ENCODE measurements at regions not wholly inside any gene's neighbourhood (a gene's known extent, or its start where the extent isn't known, plus 50 kb on each side); places are given as distances from the start of the nearest gene placed in this dataset.

DNA sequence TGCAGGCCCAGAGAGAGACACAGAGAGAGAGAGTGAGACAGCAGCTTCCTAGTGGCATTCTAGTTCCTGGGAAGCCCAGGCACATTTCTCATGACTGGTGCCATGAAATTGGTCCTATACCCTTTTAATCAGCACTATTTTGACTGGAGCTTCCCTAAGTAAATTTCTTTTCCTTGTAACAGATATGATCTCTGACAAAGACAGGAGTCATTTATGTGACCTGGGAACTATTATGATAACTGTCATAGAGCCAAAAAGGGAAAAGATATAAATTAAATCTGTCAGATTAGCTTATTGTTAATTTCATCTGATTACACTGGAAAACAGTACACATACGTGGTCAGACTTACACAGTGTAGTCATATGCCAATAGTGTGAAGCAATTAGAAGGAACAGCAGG, 161.3 kb upstream of the HNRNPA3 start (continued):
- TF ChIP-seq ZNF138 (CRISPR knock-in tag; conservative IDR thresholded peaks at IDR 0.05), result no peak
- TF ChIP-seq, protein P1, sequence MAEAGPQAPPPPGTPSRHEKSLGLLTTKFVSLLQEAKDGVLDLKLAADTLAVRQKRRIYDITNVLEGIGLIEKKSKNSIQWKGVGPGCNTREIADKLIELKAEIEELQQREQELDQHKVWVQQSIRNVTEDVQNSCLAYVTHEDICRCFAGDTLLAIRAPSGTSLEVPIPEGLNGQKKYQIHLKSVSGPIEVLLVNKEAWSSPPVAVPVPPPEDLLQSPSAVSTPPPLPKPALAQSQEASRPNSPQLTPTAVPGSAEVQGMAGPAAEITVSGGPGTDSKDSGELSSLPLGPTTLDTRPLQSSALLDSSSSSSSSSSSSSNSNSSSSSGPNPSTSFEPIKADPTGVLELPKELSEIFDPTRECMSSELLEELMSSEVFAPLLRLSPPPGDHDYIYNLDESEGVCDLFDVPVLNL (CRISPR knock-in tag; IDR thresholded peaks at IDR 0.05; ENCODE audit: borderline replicate concordance, low read depth), result no peak
- no peak for TF ChIP-seq TEAD1 (CRISPR knock-in tag; IDR thresholded peaks at IDR 0.05)

DNA sequence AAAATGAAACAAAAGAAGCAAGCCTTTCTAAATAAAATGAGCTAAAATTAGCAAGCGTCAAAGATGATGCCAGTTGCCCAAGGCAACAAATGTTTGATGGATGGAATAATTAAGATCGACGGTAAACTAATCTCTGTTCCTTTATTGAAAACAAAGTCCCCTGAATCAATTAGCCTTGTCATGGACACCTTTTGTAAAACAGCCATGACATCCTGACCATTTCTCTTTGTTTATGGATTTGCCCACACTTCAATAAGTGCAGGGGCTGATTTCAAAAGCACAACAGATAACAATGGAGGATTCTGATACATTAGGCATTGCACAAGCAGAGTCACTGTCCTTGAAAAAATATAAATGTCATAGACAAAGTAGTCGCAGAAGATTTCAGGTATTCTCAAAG, 160.1 kb upstream of the HNRNPA3 start:
- Mint-ChIP-seq H3K9me3 (no peaks in the 10 kb centered on the region), H3K27me3 (ENCODE audit: low read depth) (no peaks in the 10 kb centered on the region; the same call in 1 of the 2 replicates), H3K27ac (no peak overlapping the region), H3K4me1 (no peaks in the 10 kb centered on the region), H3K36me3 (no peaks in the 10 kb centered on the region), H3K4me3 (no peak overlapping the region)
- no peak for DNase-seq (ENCODE audit: low spot score)
- no peak for ATAC-seq
- TF ChIP-seq JAZF1 (CRISPR knock-in tag; IDR thresholded peaks at IDR 0.05), result no peak
- TF ChIP-seq CTCF (IDR thresholded peaks at IDR 0.05), result no peak
- TF ChIP-seq, protein P2, sequence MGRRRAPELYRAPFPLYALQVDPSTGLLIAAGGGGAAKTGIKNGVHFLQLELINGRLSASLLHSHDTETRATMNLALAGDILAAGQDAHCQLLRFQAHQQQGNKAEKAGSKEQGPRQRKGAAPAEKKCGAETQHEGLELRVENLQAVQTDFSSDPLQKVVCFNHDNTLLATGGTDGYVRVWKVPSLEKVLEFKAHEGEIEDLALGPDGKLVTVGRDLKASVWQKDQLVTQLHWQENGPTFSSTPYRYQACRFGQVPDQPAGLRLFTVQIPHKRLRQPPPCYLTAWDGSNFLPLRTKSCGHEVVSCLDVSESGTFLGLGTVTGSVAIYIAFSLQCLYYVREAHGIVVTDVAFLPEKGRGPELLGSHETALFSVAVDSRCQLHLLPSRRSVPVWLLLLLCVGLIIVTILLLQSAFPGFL (CRISPR knock-in tag; IDR thresholded peaks at IDR 0.05; ENCODE audit: borderline replicate concordance), result no peak
- no peak for TF ChIP-seq ELF4 (CRISPR knock-in tag; IDR thresholded peaks at IDR 0.05; ENCODE audit: low read depth)
- TF ChIP-seq, protein P1 (CRISPR knock-in tag; IDR thresholded peaks at IDR 0.05; ENCODE audit: borderline replicate concordance, low read depth), result no peak
- no peak for TF ChIP-seq NR1H2 (CRISPR knock-in tag; IDR thresholded peaks at IDR 0.05)
- no peak for TF ChIP-seq FOXJ3 (CRISPR knock-in tag; IDR thresholded peaks at IDR 0.05; ENCODE audit: borderline replicate concordance)
- TF ChIP-seq ZNF512 (CRISPR knock-in tag; IDR thresholded peaks at IDR 0.05; ENCODE audit: borderline replicate concordance), result no peak
- no peak for TF ChIP-seq ZNF232 (CRISPR knock-in tag; IDR thresholded peaks at IDR 0.05)
- TF ChIP-seq, protein P3, sequence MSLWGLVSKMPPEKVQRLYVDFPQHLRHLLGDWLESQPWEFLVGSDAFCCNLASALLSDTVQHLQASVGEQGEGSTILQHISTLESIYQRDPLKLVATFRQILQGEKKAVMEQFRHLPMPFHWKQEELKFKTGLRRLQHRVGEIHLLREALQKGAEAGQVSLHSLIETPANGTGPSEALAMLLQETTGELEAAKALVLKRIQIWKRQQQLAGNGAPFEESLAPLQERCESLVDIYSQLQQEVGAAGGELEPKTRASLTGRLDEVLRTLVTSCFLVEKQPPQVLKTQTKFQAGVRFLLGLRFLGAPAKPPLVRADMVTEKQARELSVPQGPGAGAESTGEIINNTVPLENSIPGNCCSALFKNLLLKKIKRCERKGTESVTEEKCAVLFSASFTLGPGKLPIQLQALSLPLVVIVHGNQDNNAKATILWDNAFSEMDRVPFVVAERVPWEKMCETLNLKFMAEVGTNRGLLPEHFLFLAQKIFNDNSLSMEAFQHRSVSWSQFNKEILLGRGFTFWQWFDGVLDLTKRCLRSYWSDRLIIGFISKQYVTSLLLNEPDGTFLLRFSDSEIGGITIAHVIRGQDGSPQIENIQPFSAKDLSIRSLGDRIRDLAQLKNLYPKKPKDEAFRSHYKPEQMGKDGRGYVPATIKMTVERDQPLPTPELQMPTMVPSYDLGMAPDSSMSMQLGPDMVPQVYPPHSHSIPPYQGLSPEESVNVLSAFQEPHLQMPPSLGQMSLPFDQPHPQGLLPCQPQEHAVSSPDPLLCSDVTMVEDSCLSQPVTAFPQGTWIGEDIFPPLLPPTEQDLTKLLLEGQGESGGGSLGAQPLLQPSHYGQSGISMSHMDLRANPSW (CRISPR knock-in tag; conservative IDR thresholded peaks at IDR 0.05; ENCODE audit: low read depth), result no peak
- TF ChIP-seq NFE2L1 (CRISPR knock-in tag; IDR thresholded peaks at IDR 0.05), result no peak
- no peak for TF ChIP-seq TP53 (CRISPR knock-in tag; IDR thresholded peaks at IDR 0.05)
- no peak for TF ChIP-seq PRRX2 (CRISPR knock-in tag; IDR thresholded peaks at IDR 0.05)
- no peak for TF ChIP-seq TEAD4 (CRISPR knock-in tag; IDR thresholded peaks at IDR 0.05)
- TF ChIP-seq, protein P4, sequence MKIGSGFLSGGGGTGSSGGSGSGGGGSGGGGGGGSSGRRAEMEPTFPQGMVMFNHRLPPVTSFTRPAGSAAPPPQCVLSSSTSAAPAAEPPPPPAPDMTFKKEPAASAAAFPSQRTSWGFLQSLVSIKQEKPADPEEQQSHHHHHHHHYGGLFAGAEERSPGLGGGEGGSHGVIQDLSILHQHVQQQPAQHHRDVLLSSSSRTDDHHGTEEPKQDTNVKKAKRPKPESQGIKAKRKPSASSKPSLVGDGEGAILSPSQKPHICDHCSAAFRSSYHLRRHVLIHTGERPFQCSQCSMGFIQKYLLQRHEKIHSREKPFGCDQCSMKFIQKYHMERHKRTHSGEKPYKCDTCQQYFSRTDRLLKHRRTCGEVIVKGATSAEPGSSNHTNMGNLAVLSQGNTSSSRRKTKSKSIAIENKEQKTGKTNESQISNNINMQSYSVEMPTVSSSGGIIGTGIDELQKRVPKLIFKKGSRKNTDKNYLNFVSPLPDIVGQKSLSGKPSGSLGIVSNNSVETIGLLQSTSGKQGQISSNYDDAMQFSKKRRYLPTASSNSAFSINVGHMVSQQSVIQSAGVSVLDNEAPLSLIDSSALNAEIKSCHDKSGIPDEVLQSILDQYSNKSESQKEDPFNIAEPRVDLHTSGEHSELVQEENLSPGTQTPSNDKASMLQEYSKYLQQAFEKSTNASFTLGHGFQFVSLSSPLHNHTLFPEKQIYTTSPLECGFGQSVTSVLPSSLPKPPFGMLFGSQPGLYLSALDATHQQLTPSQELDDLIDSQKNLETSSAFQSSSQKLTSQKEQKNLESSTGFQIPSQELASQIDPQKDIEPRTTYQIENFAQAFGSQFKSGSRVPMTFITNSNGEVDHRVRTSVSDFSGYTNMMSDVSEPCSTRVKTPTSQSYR (CRISPR knock-in tag; IDR thresholded peaks at IDR 0.05), result no peak
- TF ChIP-seq ATF3 (CRISPR knock-in tag; conservative IDR thresholded peaks at IDR 0.05), result no peak
- TF ChIP-seq ZNF219 (CRISPR knock-in tag; IDR thresholded peaks at IDR 0.05; ENCODE audit: borderline replicate concordance), result no peak
- TF ChIP-seq SMAD3 (CRISPR knock-in tag; IDR thresholded peaks at IDR 0.05; ENCODE audit: borderline replicate concordance), result no peak
- POLR2A ChIA-PET, result no interaction called here
- CTCF ChIA-PET, result no interaction called here

All from WTC11 (cell line).